A673 (cell line): ENCODE measurements at regions not wholly inside any gene's neighbourhood (a gene's known extent, or its start where the extent isn't known, plus 50 kb on each side); places are given as distances from the start of the nearest gene placed in this dataset.

ENCODE experiments used
- BruUV-seq: library from RNA; stranded (reverse); fragments of 400-500 nt; replicated peaks from 2 replicates; lab custom pipeline; 2021; lab: Mats Ljungman, UMichigan
- CTCF ChIA-PET: fragments of 300-600 bp; sonication (Branson Sonifier 250); formaldehyde crosslinking; loops from one replicate; lab custom pipeline; 2022; ENCODE audit warnings: antibody characterized with exemption; lab: Charles Lee
- POLR2A ChIA-PET: fragments of 300-600 bp; sonication (Branson Sonifier 250); formaldehyde crosslinking; loops from one replicate; lab custom pipeline; 2022; ENCODE audit warnings: antibody characterized with exemption; ENCODE audit not compliant: low non-redundant PET; lab: Charles Lee
- DNase-seq: peaks from one replicate; pipeline ENCODE4 v3.0.0-alpha.2; 2015; ENCODE audit warnings: low spot score
- H3K27ac ChIP-seq: fragments of 200-600 bp; sonication (generic); 2 replicates; pipeline ENCODE4 v1.5.1; 2016; ENCODE audit warnings: mixed run types, low read depth, mild to moderate bottlenecking, mixed read lengths, antibody characterized with exemption, low read length; ENCODE audit not compliant: poor library complexity, severe bottlenecking
- H3K27me3 ChIP-seq: fragments of 200-600 bp; sonication (generic); replicated peaks from 2 replicates; pipeline ENCODE4 v1.6.1; 2017; ENCODE audit warnings: mixed run types, low read depth, mild to moderate bottlenecking, mixed read lengths, antibody characterized with exemption, low read length; ENCODE audit not compliant: insufficient read depth, poor library complexity
- H3K36me3 ChIP-seq: fragments of 200-600 bp; sonication (generic); 2 replicates; pipeline ENCODE4 v1.6.1; 2016; ENCODE audit warnings: mixed run types, mild to moderate bottlenecking, mixed read lengths, antibody characterized with exemption, low read length; ENCODE audit not compliant: insufficient read depth, poor library complexity, severe bottlenecking
- H3K4me1 ChIP-seq: fragments of 200-600 bp; sonication (generic); 2 replicates; pipeline ENCODE4 v1.6.1; 2017; ENCODE audit warnings: mixed run types, mild to moderate bottlenecking, mixed read lengths, antibody characterized with exemption, low read length; ENCODE audit not compliant: insufficient read depth, poor library complexity, severe bottlenecking
- H3K4me3 ChIP-seq: fragments of 200-600 bp; sonication (generic); 2 replicates; pipeline ENCODE4 v1.5.1; 2016; ENCODE audit warnings: low read depth, mixed run types, mild to moderate bottlenecking, mixed read lengths, low read length; ENCODE audit not compliant: poor library complexity, severe bottlenecking
- H3K9me3 ChIP-seq: fragments of 200-600 bp; sonication (generic); 2 replicates; pipeline ENCODE4 v1.6.1; 2016; ENCODE audit warnings: mixed run types, low read depth, mild to moderate bottlenecking, mixed read lengths, antibody characterized with exemption, low read length; ENCODE audit not compliant: poor library complexity, severe bottlenecking
- EZH2 ChIP-seq: fragments of 200-600 bp; sonication (generic); IDR thresholded peaks from 2 replicates; pipeline ENCODE4 v1.6.1; 2017; ENCODE audit warnings: borderline replicate concordance, low read depth, mild to moderate bottlenecking, mixed read lengths, antibody characterized with exemption, low read length; ENCODE audit not compliant: poor library complexity, severe bottlenecking
- intact Hi-C: fragments of 100-400 bp; cut with micrococcal nuclease; formaldehyde crosslinking; loops from one replicate; pipeline ENCODE4 v1.10.0; 2022; ENCODE audit not compliant: unreplicated experiment
- TF ChIP-seq, protein P1 (sequence below): fragments of 300-800, 200-600 bp; sonication (generic); conservative IDR thresholded peaks from 2 replicates; pipeline ENCODE4 v1.5.1; 2017; ENCODE audit warnings: low read depth, mild to moderate bottlenecking, antibody characterized with exemption, low read length, moderate library complexity, mixed read lengths

DNA sequence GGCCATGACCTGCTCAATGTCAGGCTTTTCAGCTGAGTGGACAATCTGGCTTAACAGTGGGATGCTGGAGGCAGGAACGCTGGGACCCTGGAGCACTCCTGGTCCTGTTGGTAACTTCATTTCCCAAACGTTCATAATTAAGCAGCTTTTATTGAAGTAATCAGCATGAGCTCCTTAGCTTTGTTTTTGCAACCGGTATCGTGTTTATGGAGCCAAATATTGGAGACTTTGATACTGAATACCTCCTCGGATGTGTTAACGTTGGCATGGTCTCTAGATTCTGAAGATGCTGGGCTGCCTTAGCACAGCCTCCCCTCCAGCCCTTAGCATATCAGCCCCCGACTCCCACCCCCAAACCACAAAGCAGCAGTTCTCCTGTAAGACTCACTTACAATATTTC lies 60.7 kb downstream of the OSR1 start:
- CTCF ChIA-PET, result no interaction called here
- H3K27me3 ChIP-seq, result peaks cover 9% of the 10 kb centered on the region
- TF ChIP-seq EZH2, result no peak
- TF ChIP-seq, protein P1, sequence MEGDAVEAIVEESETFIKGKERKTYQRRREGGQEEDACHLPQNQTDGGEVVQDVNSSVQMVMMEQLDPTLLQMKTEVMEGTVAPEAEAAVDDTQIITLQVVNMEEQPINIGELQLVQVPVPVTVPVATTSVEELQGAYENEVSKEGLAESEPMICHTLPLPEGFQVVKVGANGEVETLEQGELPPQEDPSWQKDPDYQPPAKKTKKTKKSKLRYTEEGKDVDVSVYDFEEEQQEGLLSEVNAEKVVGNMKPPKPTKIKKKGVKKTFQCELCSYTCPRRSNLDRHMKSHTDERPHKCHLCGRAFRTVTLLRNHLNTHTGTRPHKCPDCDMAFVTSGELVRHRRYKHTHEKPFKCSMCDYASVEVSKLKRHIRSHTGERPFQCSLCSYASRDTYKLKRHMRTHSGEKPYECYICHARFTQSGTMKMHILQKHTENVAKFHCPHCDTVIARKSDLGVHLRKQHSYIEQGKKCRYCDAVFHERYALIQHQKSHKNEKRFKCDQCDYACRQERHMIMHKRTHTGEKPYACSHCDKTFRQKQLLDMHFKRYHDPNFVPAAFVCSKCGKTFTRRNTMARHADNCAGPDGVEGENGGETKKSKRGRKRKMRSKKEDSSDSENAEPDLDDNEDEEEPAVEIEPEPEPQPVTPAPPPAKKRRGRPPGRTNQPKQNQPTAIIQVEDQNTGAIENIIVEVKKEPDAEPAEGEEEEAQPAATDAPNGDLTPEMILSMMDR, result no peak
- no TSS peak for BruUV-seq
- no peaks in the 10 kb centered on the region for H3K36me3 ChIP-seq
- no peaks in the 10 kb centered on the region for H3K4me1 ChIP-seq
- intact Hi-C loops, result no loop called here
- POLR2A ChIA-PET, result no interaction called here
- H3K27ac ChIP-seq, result no peak overlapping the region
- no peak for DNase-seq
- H3K4me3 ChIP-seq, result no peak overlapping the region
- H3K9me3 ChIP-seq, result no peaks in the 10 kb centered on the region

DNA sequence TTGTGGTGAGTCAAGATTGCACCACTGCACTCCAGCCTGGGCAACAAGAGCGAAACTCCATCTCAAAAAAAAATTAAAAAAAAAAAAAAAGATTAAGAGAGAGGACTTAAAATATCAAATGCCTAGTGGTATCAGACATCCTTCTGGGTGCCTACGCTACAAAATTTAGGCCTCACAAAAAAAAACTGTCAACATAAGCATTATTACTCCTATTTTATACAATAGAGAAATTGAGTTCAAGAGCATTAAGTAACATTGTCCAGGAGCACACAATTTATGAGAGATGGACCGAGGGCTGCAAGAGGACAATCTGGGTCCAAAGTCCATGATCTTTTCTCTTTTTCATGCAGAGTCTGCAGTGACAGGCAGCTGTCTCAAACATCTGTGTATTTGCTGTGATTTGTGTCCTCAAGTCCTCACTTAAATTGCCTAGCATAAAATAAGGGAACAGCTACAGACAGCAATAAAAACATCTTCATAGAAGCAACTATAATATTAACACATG lies 62.4 kb downstream of the OSR1 start:
- intact Hi-C loops, result no loop called here
- H3K27me3 ChIP-seq, result peaks cover 9% of the 10 kb centered on the region
- POLR2A ChIA-PET, result no interaction called here
- BruUV-seq, result no TSS peak
- no peaks in the 10 kb centered on the region for H3K9me3 ChIP-seq
- TF ChIP-seq, protein P1, result no peak
- no peak for TF ChIP-seq EZH2
- no peaks in the 10 kb centered on the region for H3K36me3 ChIP-seq
- H3K4me3 ChIP-seq, result no peak overlapping the region
- H3K27ac ChIP-seq, result no peak overlapping the region
- CTCF ChIA-PET, result no interaction called here
- H3K4me1 ChIP-seq, result no peaks in the 10 kb centered on the region
- no peak for DNase-seq

DNA sequence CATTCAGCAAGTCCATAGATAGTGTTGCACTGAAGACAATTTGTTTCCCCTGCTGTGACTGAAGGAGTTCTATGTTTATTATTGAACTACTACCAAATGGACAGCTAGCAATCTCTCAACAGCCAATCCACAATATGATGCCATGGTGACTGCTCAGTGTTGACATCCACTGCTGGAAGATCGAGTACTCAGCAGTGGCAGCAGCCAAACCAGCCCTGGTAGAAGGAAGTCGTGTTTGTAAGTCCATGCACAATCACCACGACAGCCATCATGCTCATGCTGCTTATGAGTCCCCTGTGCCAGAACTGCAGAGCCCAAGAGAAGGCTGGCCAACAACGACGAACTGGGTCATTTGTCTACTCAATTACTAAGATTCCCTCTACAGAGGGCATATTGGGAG lies 66.4 kb downstream of the OSR1 start:
- no TSS peak for BruUV-seq
- CTCF ChIA-PET, result no interaction called here
- TF ChIP-seq EZH2, result no peak
- TF ChIP-seq, protein P1, result no peak

More for the DNA sequence above, 66.4 kb downstream of the OSR1 start:
- intact Hi-C loops, result no loop called here
- Histone ChIP-seq H3K27ac (no peak overlapping the region), H3K4me1 (no peaks in the 10 kb centered on the region), H3K27me3 (peaks cover 6% of the 10 kb centered on the region), H3K36me3 (no peaks in the 10 kb centered on the region), H3K4me3 (no peak overlapping the region), H3K9me3 (no peaks in the 10 kb centered on the region)
- POLR2A ChIA-PET, result no interaction called here
- no peak for DNase-seq
